Activated T-cell treated with anti-CD3 and anti-CD28 coated beads, Interleukin-2, amount 50 U/mL, for 72 hours (primary cell): ENCODE measurements at regions not wholly inside any gene's neighbourhood (a gene's known extent, or its start where the extent isn't known, plus 50 kb on each side); places are given as distances from the start of the nearest gene placed in this dataset.
"Not testable (repeated sequence)": the region's sequence is repeated elsewhere in the genome, so short reads cannot be mapped to it uniquely, and the experiment has no call there.

ENCODE experiments used
- ATAC-seq, 2 donors: fragments of 150-1000 bp; cut with Tn5 transposase; replicated peaks in 1 of 2; 2 replicates each; pipeline ENCODE4 v1.10.0; 2021; ENCODE audit warnings: moderate library complexity in 2 of 2, mild to moderate bottlenecking in 1 of 2
- DNase-seq, 2 donors: peaks; one replicate each; pipeline ENCODE4 v3.0.0; 2021 to 2022; ENCODE audit warnings: mixed read lengths in 1 of 2
- H3K27ac Mint-ChIP-seq: one replicate; pipeline ENCODE4 v1.8.0; 2022; ENCODE audit warnings: mild to moderate bottlenecking, moderate library complexity, mixed read lengths
- H3K27me3 Mint-ChIP-seq: one replicate; pipeline ENCODE4 v1.8.0; 2022; ENCODE audit warnings: low read depth, mixed read lengths
- H3K36me3 Mint-ChIP-seq, 2 donors: one replicate each; pipeline ENCODE4 v1.8.0; 2022; ENCODE audit warnings: mixed read lengths in 2 of 2, mild to moderate bottlenecking in 1 of 2; ENCODE audit not compliant: insufficient read depth in 2 of 2
- H3K4me1 Mint-ChIP-seq: one replicate; pipeline ENCODE4 v1.8.0; 2022; ENCODE audit warnings: low read depth, mixed read lengths
- H3K4me3 Mint-ChIP-seq, 2 donors: one replicate each; pipeline ENCODE4 v1.8.0; 2022; ENCODE audit warnings: mild to moderate bottlenecking in 2 of 2, mixed read lengths in 2 of 2, moderate library complexity in 2 of 2
- H3K9me3 Mint-ChIP-seq, 2 donors: one replicate each; pipeline ENCODE4 v1.8.0; 2022; ENCODE audit warnings: mixed read lengths in 2 of 2

DNA sequence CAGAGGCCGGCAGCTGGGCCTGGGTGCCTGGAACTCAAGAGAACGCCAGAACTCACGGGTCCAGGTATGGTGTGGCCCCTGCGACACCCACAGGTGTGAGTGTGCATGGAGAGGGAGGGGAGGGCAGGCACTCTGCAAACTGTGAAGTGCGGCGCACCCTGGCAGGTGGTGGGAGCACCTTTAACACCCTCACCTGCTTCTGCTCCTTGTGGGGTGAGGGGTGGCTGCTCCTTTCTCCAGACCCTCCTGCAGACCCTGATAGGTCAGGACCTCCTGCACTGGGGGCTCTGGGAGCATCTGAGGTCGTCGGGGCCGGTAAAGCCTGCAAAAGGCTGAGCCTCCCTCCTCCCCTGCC, 324.7 kb upstream of the SFSWAP start:
- Mint-ChIP-seq H3K27ac (no peak overlapping the region), H3K9me3 (no peaks in the 10 kb centered on the region), H3K4me3 (no peak overlapping the region), H3K36me3 (no peaks in the 10 kb centered on the region), H3K27me3 (peaks cover 8% of the 10 kb centered on the region), H3K4me1 (no peaks in the 10 kb centered on the region)
- ATAC-seq (no peak), DNase-seq (no peak)

DNA sequence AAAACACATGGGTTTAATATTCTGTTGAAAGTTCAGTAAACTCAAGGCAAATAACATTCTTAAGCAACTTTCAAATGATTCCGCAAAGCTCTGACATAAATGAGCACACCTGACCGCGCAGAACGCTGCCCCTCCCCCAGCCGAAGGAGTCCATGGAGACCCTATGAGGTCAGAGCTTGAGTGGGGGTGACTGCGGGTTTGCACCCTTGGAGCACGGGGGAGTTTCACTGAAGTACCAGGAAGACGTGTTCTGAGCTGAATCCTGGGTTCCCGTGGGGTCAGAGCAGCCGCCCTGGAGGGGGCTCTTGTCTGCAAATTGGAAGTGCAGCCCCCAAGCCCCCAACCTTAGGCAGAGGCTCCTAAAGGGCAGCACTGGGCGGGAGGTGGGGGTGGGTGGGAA, 324.1 kb upstream of the SFSWAP start:
- no peak for ATAC-seq
- Mint-ChIP-seq H3K9me3 (no peaks in the 10 kb centered on the region), H3K4me1 (no peaks in the 10 kb centered on the region), H3K36me3 (no peaks in the 10 kb centered on the region), H3K27me3 (peaks cover 8% of the 10 kb centered on the region), H3K27ac (no peak overlapping the region), H3K4me3 (no peak overlapping the region)
- no peak for DNase-seq

DNA sequence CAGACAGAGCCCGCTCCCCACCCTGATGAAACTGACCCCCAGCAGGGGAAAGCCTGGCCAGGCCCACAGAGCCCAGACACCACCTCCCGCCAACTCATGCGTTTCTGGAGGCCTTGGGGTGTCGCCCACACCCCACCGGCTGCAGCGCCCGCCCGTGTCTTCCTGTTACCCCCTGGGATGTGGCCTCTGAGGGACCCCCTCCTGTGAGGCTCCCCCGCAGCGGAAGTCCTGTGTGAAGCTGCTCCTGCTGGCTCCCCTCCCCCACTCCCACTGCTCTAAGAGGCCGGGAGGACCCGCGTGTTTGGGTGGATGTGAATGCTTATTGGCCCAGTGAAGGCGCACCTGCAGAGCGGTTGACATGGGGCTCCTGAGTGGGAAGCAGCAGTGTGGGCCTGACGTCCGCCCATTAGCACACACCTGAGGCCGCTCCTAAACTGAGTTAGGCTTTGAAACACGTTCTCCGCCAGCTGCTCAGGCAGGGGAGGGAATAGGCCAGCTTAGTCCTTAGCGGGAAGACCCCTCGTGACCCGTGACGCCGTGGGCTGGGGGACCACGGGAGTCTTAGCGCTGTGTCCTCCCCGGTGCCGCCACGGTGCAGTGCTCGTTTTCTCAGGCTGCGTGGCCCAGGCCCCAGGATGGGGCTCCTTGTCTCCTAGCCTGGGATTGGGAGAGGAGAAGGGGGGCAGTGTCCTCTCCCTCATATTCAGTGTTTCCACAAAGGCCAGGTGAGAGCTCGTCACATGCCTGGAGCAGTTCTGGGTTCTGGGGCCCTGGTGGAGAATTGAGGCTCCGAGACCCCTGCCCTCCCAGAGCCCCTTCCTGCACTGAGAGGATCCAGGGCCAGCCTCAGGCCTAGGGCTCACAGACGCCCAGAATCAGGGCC, 323.4 kb upstream of the SFSWAP start:
- ATAC-seq, result no peak
- DNase-seq, result no peak

DNA sequence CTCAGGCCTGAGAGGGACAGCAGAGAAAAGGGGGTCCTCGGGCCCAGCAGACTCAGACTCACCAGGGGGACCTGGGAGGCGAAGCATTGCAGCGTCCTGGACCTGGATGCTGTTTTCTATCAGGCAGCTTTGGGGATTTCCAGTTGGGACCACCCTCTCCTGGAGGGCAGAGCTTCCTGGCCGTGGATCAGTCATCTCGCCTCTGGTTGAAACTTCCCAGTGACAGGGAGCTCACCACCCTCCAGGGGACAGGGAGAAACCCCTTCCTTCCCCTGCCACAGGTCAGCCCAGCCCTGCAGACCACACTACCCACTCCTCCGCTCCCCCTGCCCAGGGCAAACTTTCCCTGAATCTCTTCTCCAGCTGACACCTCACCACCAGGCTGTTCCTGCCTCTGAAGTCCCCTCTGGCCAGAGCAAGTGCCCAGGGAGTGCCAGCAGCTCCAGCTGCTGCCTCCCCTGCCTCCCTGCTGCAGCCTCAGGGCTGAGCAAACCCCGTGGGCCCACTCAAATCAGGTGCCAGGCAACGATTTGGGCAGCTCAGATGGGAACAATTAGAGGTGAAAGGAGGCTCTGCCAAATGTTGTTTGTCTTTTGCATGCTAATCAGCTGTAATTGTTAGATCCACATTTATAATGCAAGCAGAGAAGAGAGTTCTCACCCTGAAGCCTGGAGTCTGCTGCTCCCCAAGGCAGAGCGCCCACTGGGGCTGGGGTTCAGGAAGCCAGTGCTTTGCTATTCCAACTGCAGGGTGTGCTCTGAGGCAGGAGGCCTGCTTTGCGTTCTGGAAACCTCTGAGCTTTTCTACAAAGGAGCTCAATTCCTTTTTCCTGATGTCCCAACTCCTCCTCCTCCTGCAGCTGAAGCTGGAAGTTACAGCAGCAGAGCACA, 322.5 kb upstream of the SFSWAP start:
- H3K4me3 Mint-ChIP-seq, H3K27ac Mint-ChIP-seq, H3K9me3 Mint-ChIP-seq, H3K36me3 Mint-ChIP-seq, DNase-seq, H3K4me1 Mint-ChIP-seq, H3K27me3 Mint-ChIP-seq, ATAC-seq: not testable (repeated sequence)

More for the DNA sequence above, 323.4 kb upstream of the SFSWAP start:
- H3K4me3 Mint-ChIP-seq, result no peak overlapping the region
- no peaks in the 10 kb centered on the region for H3K4me1 Mint-ChIP-seq
- H3K9me3 Mint-ChIP-seq, result no peaks in the 10 kb centered on the region
- H3K27me3 Mint-ChIP-seq, result peaks cover 8% of the 10 kb centered on the region
- H3K27ac Mint-ChIP-seq, result no peak overlapping the region
- no peaks in the 10 kb centered on the region for H3K36me3 Mint-ChIP-seq

DNA sequence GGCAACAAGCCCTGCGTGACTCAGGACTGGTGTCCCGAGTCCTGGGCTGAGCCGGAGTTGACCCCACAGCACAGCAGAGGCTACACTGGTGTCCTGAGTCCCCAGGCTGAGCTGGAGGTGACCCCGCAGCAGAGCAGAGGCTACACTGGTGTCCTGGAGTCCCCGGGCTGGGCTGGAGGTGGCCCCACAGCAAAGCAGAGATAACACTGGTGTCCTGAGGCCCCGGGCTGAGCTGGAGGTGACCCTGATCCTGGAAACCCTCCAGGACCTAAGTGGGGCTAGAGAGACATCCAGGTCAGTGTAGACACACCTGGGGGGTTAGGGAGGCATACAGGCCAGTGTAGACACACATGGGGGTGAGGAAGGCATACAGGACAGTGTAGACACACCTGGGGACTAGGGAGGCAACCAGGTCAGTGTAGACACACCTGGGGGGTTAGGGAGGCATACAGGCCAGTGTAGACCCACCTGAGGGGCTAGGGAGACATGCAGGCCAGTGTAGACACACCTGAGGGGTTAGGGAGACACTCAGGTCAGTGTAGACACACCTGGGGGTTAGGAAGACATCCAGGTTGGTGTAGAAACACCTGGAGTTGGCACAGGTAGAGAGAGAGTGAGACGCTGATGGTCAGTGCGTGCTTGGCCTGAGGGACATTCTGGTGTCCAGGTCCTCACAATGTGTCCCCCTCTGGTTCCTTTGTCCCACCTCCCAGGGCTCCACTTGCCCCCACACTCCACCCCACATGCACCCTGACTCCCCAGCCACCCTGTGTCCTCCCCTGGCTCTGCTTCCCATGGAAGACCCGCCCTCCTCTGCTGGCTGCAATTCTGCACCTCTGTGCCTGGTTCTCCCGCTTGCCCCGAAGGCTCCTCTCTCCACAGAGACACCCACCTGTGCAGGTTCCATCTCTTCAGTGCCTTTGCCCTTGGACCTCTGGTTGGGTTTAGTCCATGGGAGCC, 321.6 kb upstream of the SFSWAP start:
- H3K27ac Mint-ChIP-seq, result no peak overlapping the region

DNA sequence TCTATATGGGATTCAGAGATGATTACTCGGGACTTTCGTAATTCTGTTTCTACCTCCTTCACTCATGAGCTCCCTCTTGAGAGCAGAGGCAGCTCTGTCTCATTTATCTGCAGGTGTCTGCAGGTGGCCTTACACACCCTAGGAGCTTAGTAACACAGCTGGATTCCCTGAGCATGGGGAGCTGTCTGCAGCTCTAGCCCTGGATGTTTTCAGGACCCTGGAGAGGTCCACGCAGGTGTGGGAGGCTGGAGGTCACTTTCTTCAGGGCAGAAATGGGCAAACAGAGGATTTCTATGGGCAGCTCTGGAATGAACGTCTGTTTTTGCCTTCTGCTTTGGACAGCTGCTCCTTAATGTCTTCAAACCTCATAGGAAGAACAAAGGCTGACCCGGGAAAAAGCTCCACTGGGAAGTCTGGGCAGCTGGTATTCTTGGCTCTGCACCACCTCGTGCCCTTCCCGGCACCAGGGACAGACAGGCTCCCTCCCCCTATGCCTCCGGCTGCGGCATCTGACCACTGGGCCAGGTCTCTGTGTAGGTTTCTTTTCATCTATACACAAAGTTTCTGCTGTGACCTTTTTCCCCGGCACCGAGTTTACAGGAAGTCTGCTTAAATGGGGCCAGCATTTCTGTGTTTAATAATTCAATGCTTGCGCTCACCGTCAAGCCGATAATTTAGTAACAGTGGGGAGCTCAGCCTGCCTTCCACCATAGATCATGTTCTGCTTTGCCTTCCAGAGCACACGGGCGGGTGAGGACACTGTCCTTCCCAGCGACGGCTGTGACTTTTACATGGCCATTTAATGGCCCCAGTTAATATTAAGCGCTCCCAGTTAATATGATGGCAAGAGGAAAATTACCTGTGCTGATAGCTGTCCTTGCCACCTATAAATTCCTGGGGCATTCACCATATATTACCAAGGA, 320.2 kb upstream of the SFSWAP start:
- H3K4me1 Mint-ChIP-seq, result no peaks in the 10 kb centered on the region
- H3K4me3 Mint-ChIP-seq, result no peak overlapping the region
- H3K27me3 Mint-ChIP-seq, result peaks cover 8% of the 10 kb centered on the region
- H3K27ac Mint-ChIP-seq, result no peak overlapping the region
- H3K9me3 Mint-ChIP-seq, result no peaks in the 10 kb centered on the region
- no peaks in the 10 kb centered on the region for H3K36me3 Mint-ChIP-seq
- DNase-seq (no peak), ATAC-seq (no peak)

More for the DNA sequence above, 321.6 kb upstream of the SFSWAP start:
- Mint-ChIP-seq H3K4me1 (no peaks in the 10 kb centered on the region), H3K9me3 (no peaks in the 10 kb centered on the region), H3K36me3 (no peaks in the 10 kb centered on the region), H3K27me3 (peaks cover 8% of the 10 kb centered on the region), H3K4me3 (no peak overlapping the region)
- no peak for ATAC-seq
- DNase-seq, result no peak

DNA sequence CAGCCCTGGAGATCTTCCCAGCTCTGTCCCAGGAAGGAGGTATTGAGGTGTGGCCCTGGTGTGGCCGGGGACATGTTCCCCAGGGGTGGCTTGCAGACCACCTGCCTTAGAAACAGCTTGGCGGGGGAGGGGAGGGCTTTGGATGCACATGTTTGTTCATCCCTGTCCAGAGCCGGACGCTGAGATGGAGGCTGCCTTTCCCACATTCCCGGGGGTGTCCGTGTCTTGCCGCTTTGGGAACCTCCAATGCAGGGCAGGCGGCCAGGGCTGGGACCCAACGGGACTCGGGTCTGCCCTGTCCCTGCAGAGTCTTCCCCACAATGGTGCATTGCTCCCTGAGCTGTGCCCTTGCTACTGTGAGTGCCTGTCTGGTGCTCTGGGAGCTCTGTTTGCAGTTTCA, 319.5 kb upstream of the SFSWAP start:
- Mint-ChIP-seq H3K36me3 (no peaks in the 10 kb centered on the region), H3K9me3 (no peaks in the 10 kb centered on the region), H3K4me1 (no peaks in the 10 kb centered on the region), H3K4me3 (no peak overlapping the region), H3K27me3 (peaks cover 8% of the 10 kb centered on the region), H3K27ac (no peak overlapping the region)
- ATAC-seq, result no peak
- no peak for DNase-seq

DNA sequence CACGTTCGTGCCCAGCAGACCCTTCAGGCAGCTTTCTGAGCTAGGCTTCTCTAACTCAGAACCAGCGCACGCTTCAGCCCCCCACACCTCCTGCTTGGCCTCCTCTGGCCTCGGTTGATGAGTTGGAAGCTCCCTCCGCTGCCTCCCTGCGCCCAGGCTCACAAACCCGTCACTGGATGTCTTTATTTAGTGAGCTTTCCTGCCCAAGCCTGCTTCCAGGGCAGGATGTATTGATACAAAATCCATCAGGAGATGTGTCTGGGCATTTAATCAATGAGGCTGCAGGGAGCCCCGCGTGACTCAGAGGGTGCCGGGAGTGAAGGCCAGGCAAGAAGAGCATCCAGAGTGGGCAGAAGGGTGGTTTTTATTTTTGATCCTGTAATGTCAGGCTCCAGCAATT, 316.1 kb upstream of the SFSWAP start:
- not testable (repeated sequence) for H3K27me3 Mint-ChIP-seq, H3K4me3 Mint-ChIP-seq, H3K4me1 Mint-ChIP-seq, H3K27ac Mint-ChIP-seq, DNase-seq, H3K36me3 Mint-ChIP-seq, ATAC-seq
- peaks cover 8 to 11% of the 10 kb centered on the region in 2 donors for H3K9me3 Mint-ChIP-seq

DNA sequence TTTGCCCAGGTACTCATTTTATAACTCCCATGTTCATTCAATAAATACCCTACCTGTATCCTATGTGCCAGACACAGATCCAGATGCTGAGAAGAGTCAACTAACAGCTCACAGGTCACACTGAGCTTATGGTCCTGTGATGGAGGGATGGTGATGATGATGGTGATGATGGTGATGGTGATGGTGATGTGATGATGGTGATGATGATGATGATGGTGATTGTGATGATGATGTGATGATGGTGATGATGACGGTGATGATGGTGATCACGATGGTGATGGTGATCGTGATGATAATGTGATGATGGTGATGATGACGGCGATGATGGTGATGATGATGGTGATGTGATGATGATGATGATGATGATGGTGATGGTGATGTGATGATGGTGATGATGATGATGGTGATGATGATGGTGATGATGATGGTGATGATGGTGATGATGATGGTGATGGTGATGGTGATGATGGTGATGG, 315.6 kb upstream of the SFSWAP start:
- not testable (repeated sequence) for H3K36me3 Mint-ChIP-seq, H3K27me3 Mint-ChIP-seq, DNase-seq, ATAC-seq, H3K4me1 Mint-ChIP-seq, H3K4me3 Mint-ChIP-seq, H3K27ac Mint-ChIP-seq
- peaks cover 8 to 11% of the 10 kb centered on the region in 2 donors for H3K9me3 Mint-ChIP-seq

DNA sequence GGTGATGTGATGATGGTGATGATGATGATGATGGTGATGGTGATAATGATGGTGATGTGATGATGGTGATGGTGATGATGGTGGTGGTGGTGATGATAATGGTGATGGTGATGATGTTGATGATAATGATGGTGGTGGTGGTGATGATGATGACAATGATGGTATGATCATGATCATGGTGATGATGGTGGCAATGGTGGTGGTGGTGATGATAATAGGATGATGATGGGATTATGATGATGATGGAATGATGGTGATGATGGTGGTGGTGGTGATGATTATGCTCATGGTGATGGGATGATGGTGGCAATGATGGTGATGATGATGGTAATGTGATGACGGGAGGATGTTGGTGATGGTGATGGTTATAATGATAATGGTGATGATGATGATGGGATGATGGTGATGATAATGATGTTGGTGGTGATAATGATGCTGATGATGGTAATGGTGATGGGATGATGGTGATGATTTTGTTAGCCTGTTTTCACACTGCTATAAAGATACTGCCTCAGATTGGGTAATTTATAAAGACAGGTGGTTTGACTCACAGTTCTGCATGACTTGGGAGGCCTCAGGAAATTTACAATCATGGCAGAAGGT, 314.8 kb upstream of the SFSWAP start:
- Mint-ChIP-seq H3K27me3 (no peaks in the 10 kb centered on the region), H3K4me3 (no peak overlapping the region), H3K9me3 (peaks cover 8 to 11% of the 10 kb centered on the region in 2 donors), H3K27ac (no peak overlapping the region), H3K36me3 (peaks cover 6 to 8% of the 10 kb centered on the region in 2 donors), H3K4me1 (no peaks in the 10 kb centered on the region)
- DNase-seq (no peak), ATAC-seq (no peak)

DNA sequence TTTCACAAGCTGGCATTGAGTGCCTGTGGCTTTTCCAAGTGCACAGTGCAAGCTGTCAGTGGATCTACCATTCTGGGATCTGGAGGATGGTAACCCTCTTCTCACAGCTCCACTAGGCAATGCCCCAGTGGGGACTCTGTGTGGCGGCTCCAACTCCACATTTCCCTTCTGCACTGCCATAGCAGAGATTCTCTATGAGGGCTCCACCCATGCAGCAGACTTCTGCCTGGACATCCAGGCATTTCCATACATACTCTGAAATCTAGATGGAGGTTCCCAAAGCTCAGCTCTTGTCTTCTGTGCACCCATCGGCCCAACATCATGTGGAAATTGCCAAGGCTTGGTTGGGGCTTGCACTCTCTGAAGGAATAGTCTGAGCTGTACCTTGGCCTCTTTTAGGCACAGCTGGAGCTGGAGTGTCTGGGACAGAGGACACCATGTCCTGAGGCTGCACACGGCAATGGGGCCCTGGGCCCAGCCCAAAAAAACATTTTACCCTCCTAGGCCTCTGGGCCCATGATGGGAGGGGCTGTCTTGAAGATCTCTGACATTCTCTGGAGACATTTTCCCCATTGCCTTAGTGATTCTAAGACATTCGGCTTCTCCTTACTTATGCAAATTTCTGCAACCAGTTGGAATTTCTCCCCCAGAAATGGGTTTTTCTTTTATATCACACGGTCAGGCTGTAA, 313.3 kb upstream of the SFSWAP start:
- Mint-ChIP-seq H3K27ac (no peak overlapping the region), H3K36me3 (peaks cover 6 to 8% of the 10 kb centered on the region in 2 donors), H3K27me3 (no peaks in the 10 kb centered on the region), H3K4me3 (no peak overlapping the region), H3K9me3 (peaks cover 8 to 11% of the 10 kb centered on the region in 2 donors), H3K4me1 (no peaks in the 10 kb centered on the region)
- DNase-seq (no peak), ATAC-seq (no peak)
